GM12878 (cell line): ENCODE measurements at regions not wholly inside any gene's neighbourhood (a gene's known extent, or its start where the extent isn't known, plus 50 kb on each side); places are given as distances from the start of the nearest gene placed in this dataset.

Source experiments
- ATAC-seq: fragments of 200-7000 bp; cut with Tn5 transposase; 3 replicates; pipeline ENCODE4 v1.9.1; 2020; ENCODE audit warnings: mild to moderate bottlenecking, moderate library complexity
- BruUV-seq: library from RNA; stranded (reverse); fragments of 400-500 nt; replicated peaks from 2 replicates; lab custom pipeline; 2021; lab: Mats Ljungman, UMichigan
- CTCF ChIA-PET: fragments of 300-600 bp; sonication (Branson Sonifier 250); formaldehyde crosslinking; extraction: SDS; loops from one replicate; lab custom pipeline; 2021; ENCODE audit warnings: inconsistent platforms; lab: Yijun Ruan, JAX
- POLR2A ChIA-PET: fragments of 350-600 bp; formaldehyde crosslinking; extraction: SDS; loops from one replicate; lab custom pipeline; 2021; ENCODE audit warnings: inconsistent platforms; lab: Charles Lee
- RAD21 ChIA-PET: fragments of 300-600 bp; sonication (Branson Sonifier 250); formaldehyde crosslinking; loops from one replicate; lab custom pipeline; 2023; ENCODE audit warnings: antibody characterized with exemption; ENCODE audit not compliant: unreplicated experiment; lab: Charles Lee
- SMC1A ChIA-PET: fragments of 300-600 bp; sonication (Branson Sonifier 250); formaldehyde crosslinking; loops from one replicate; lab custom pipeline; 2023; ENCODE audit not compliant: unreplicated experiment, uncharacterized antibody; lab: Charles Lee
- DNase-seq: peaks from one replicate; pipeline ENCODE4 v3.0.0-alpha.2; 2011; ENCODE audit warnings: low read depth, low spot score
- FAIRE-seq: peaks from 3 replicates; lab custom pipeline; 2011; peaks lifted over from hg19 to GRCh38; lab: Jason Lieb, UNC
- H2AFZ ChIP-seq: 2 replicates; pipeline ENCODE4 v1.6.0; 2011; ENCODE audit warnings: low read depth, low read length, control low read depth; ENCODE audit not compliant: control insufficient read depth
- H3K27ac ChIP-seq: 2 replicates; pipeline ENCODE4 v1.5.1; 2011; ENCODE audit warnings: control low read depth; ENCODE audit not compliant: control insufficient read depth, insufficient read depth
- H3K27me3 ChIP-seq, 2 experiments: replicated peaks in 1 of 2; 2 replicates each; pipeline versions ENCODE4 v1.6.0 to v1.6.1; 2011; ENCODE audit warnings: low read length in 1 of 2; ENCODE audit not compliant: control insufficient read depth in 2 of 2, insufficient read depth in 2 of 2
- H3K36me3 ChIP-seq, 2 experiments: 2 replicates each; pipeline ENCODE4 v1.5.1; 2011; ENCODE audit warnings: low read length in 1 of 2; ENCODE audit not compliant: control insufficient read depth in 2 of 2, insufficient read depth in 2 of 2
- H3K4me1 ChIP-seq: 2 replicates; pipeline ENCODE4 v1.6.1; 2011; ENCODE audit warnings: mild to moderate bottlenecking, low read length, moderate library complexity, mixed read lengths; ENCODE audit not compliant: control insufficient read depth, insufficient read depth
- H3K4me2 ChIP-seq: 2 replicates; pipeline ENCODE4 v1.6.0; 2011; ENCODE audit warnings: control low read depth; ENCODE audit not compliant: control insufficient read depth, insufficient read depth
- H3K4me3 ChIP-seq: fragments of 200-600 bp; sonication (generic); 2 replicates; pipeline ENCODE4 v1.5.1; 2016
- H3K79me2 ChIP-seq: 2 replicates; pipeline ENCODE4 v1.6.0; 2011; ENCODE audit warnings: low read length; ENCODE audit not compliant: control insufficient read depth, insufficient read depth
- H3K9ac ChIP-seq: 2 replicates; pipeline ENCODE4 v1.8.0; 2011; ENCODE audit warnings: low read length, control low read depth, mixed read lengths; ENCODE audit not compliant: control insufficient read depth, insufficient read depth
- H3K9me3 ChIP-seq: replicated peaks from 3 replicates; pipeline ENCODE4 v1.5.1; 2011; ENCODE audit warnings: mild to moderate bottlenecking, low read length; ENCODE audit not compliant: control insufficient read depth, insufficient read depth
- H4K20me1 ChIP-seq: 2 replicates; pipeline ENCODE4 v1.6.0; 2011; ENCODE audit not compliant: control insufficient read depth, insufficient read depth
- BACH1 ChIP-seq: fragments of 450-650 bp; IDR thresholded peaks from 2 replicates; pipeline ENCODE4 v1.6.1; 2017; ENCODE audit warnings: mild to moderate bottlenecking, borderline replicate concordance
- CBFB ChIP-seq: IDR thresholded peaks from 2 replicates; pipeline ENCODE4 v1.6.1; 2016; ENCODE audit warnings: antibody characterized with exemption, low read depth
- CHD4 ChIP-seq: fragments of 200-600 bp; sonication (generic); IDR thresholded peaks from 2 replicates; pipeline ENCODE4 v1.6.1; 2016; ENCODE audit warnings: mild to moderate bottlenecking
- CTCF ChIP-seq, 3 experiments: IDR thresholded peaks in 2 of 3; conservative IDR thresholded peaks in 1 of 3; 2 replicates each; pipeline ENCODE4 v1.5.1; 2011; ENCODE audit warnings: low read depth in 3 of 3, low read length in 3 of 3, mild to moderate bottlenecking in 3 of 3, control low read depth in 2 of 3, moderate library complexity in 2 of 3, inconsistent platforms in 1 of 3, mixed read lengths in 1 of 3; ENCODE audit not compliant: control insufficient read depth in 2 of 3, insufficient read depth in 1 of 3; ENCODE audit errors: extremely low read depth in 1 of 3
- KLF5 ChIP-seq: fragments of 450-650 bp; IDR thresholded peaks from 2 replicates; pipeline ENCODE4 v1.6.1; 2014; ENCODE audit warnings: mild to moderate bottlenecking; ENCODE audit not compliant: partially characterized antibody
- NFXL1 ChIP-seq: fragments of 450-650 bp; IDR thresholded peaks from 2 replicates; pipeline ENCODE4 v1.6.1; 2017; ENCODE audit warnings: antibody characterized with exemption, mild to moderate bottlenecking, borderline replicate concordance
- POLR2AphosphoS2 ChIP-seq: IDR thresholded peaks from 2 replicates; pipeline ENCODE4 v1.6.1; 2011; ENCODE audit warnings: low read depth, mild to moderate bottlenecking, low read length, improper control_type of control experiment, moderate library complexity
- POLR2AphosphoS5 ChIP-seq: IDR thresholded peaks from 2 replicates; pipeline ENCODE4 v1.6.1; 2011; ENCODE audit warnings: mild to moderate bottlenecking, low read length, inconsistent platforms
- RCOR1 ChIP-seq: conservative IDR thresholded peaks from 2 replicates; pipeline ENCODE4 v1.6.1; 2012; ENCODE audit warnings: low read depth, low read length, improper control_type of control experiment
- SMC3 ChIP-seq: IDR thresholded peaks from 2 replicates; pipeline ENCODE4 v1.6.1; 2011; ENCODE audit warnings: low read length, improper control_type of control experiment, borderline replicate concordance
- STAT1 ChIP-seq: fragments of 450-650 bp; conservative IDR thresholded peaks from 2 replicates; pipeline ENCODE4 v1.6.1; 2014; ENCODE audit warnings: antibody characterized with exemption, mild to moderate bottlenecking
- TCF3 ChIP-seq: IDR thresholded peaks from 2 replicates; pipeline ENCODE4 v1.6.1; 2012; ENCODE audit warnings: low read depth, mild to moderate bottlenecking, low read length, borderline replicate concordance; ENCODE audit not compliant: insufficient read depth
- USF1 ChIP-seq: IDR thresholded peaks from 2 replicates; pipeline ENCODE4 v1.6.1; 2011; ENCODE audit warnings: borderline replicate concordance, low read depth, mild to moderate bottlenecking, moderate library complexity, mixed read lengths, low read length; ENCODE audit not compliant: insufficient read depth; ENCODE audit errors: extremely low read length
- ZBED1 ChIP-seq: IDR thresholded peaks from 2 replicates; pipeline ENCODE4 v1.6.1; 2016; ENCODE audit warnings: borderline replicate concordance
- WGBS: methylation state at CpG from one replicate; pipeline ENCODE4 v1.1.6; 2016; ENCODE audit warnings: low lambda C conversion rate; ENCODE audit not compliant: insufficient replicate concordance, insufficient coverage; ENCODE audit errors: missing lambda C conversion rate; 5-methylcytosine and 5-hydroxymethylcytosine counted together
- in situ Hi-C: fragments of 300-500 bp; cut with MboI; formaldehyde crosslinking; loops from 9 replicates; pipeline ENCODE4 v1.14.3; 2018; ENCODE audit warnings: mixed read lengths
- intact Hi-C: fragments of 100-400 bp; cut with micrococcal nuclease; formaldehyde crosslinking; loops from one replicate; pipeline ENCODE4 v1.14.2; 2022; ENCODE audit not compliant: unreplicated experiment
- TF ChIP-seq, protein P1 (sequence below): fragments of 150-350 bp; IDR thresholded peaks from 2 replicates; pipeline ENCODE4 v1.6.1; 2014; ENCODE audit warnings: mild to moderate bottlenecking, low read depth, low read length

- TF ChIP-seq, protein P1, sequence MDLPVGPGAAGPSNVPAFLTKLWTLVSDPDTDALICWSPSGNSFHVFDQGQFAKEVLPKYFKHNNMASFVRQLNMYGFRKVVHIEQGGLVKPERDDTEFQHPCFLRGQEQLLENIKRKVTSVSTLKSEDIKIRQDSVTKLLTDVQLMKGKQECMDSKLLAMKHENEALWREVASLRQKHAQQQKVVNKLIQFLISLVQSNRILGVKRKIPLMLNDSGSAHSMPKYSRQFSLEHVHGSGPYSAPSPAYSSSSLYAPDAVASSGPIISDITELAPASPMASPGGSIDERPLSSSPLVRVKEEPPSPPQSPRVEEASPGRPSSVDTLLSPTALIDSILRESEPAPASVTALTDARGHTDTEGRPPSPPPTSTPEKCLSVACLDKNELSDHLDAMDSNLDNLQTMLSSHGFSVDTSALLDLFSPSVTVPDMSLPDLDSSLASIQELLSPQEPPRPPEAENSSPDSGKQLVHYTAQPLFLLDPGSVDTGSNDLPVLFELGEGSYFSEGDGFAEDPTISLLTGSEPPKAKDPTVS, result no peak
- no peak for TF ChIP-seq SMC3
- TF ChIP-seq KLF5, result no peak
- no peak for TF ChIP-seq RCOR1
- no peak for TF ChIP-seq ZBED1
- no peak for TF ChIP-seq POLR2AphosphoS2
- TF ChIP-seq CBFB, result no peak
- no peak for TF ChIP-seq TCF3
- TF ChIP-seq STAT1, result no peak
Measured at GRCh38 chr4:110292994-110293744, 94.8 kb upstream of the ELOVL6 start (continued).

DNA sequence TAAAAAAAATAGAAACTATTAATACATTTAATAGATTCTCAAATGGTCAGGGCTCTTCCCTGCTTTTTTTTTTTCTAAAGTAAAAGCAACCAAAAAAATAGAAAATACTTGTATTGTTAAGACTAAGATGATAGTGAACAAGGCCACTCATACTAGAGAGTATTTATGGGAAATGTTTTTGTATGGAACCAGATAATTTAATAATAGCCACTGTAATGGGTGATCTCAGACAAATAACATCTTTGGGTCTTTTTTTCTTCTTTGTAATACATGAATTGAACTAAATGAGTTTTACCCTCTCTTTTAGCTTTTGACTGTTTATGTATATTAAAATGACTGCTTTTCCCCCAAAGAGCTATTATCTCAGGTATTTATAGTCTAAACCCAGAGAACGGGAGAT is 92.1 kb upstream of the ELOVL6 start:
- no TSS peak for BruUV-seq
- no peak overlapping the region for H3K9ac ChIP-seq
- 0% methylated on average over 1 of the region's 1 CpG for WGBS
- no peak overlapping the region for H2AFZ ChIP-seq
- peaks cover 14% of the 10 kb centered on the region for H3K4me1 ChIP-seq
- peaks cover 0 to 4% of the 10 kb centered on the region in 2 experiments; a peak in 1 of 4 replicates for H3K27me3 ChIP-seq
- H3K36me3 ChIP-seq, result no peaks in the 10 kb centered on the region
- DNase-seq (no peak), ATAC-seq (no peak), FAIRE-seq (no peak)
- H3K9me3 ChIP-seq, result no peaks in the 10 kb centered on the region
- H3K4me2 ChIP-seq, result no peak overlapping the region
- H4K20me1 ChIP-seq, result no peaks in the 10 kb centered on the region
- POLR2A ChIA-PET, result no interaction called here
- intact Hi-C loops (no loop called here), in situ Hi-C loops (no loop called here)
- H3K4me3 ChIP-seq, result no peak overlapping the region
- RAD21 ChIA-PET, result interaction anchor here (0.8 to 1.3 kb wide), 4 partner anchors 22 to 296 kb away, joined by 3 to 4 read pairs (median 3); no protein-coding TSS in a partner anchor
- CTCF ChIA-PET, result interaction anchor here (1.0 to 1.2 kb wide), 2 partner anchors 25 to 76 kb away, joined by 3 to 6 read pairs; no protein-coding TSS in a partner anchor
- H3K27ac ChIP-seq, result no peak overlapping the region
- H3K79me2 ChIP-seq, result no peaks in the 10 kb centered on the region
- SMC1A ChIA-PET, result interaction anchor here (0.8 to 1.6 kb wide), 4 partner anchors 11 to 284 kb away, joined by 3 to 4 read pairs (median 4); no protein-coding TSS in a partner anchor
- TF ChIP-seq BACH1 (no peak), CHD4 (no peak), CTCF (IDR thresholded peaks at IDR 0.05 in 2 of 3, conservative IDR thresholded peaks at IDR 0.05 in 1 of 3; ENCODE audit: control insufficient read depth in 2 of 3, extremely low read depth in 1 of 3, insufficient read depth in 1 of 3, low read depth in 3 of 3, low read length in 3 of 3) (no peak), NFXL1 (no peak), POLR2AphosphoS5 (no peak), USF1 (no peak)
